Erythroblast (primary cell): ENCODE measurements at regions not wholly inside any gene's neighbourhood (a gene's known extent, or its start where the extent isn't known, plus 50 kb on each side); places are given as distances from the start of the nearest gene placed in this dataset.
A peak's percentile ranks its signal among the peaks of the same experiment; 100 is the strongest.

Experiments used
- DNase-seq, 2 experiments: peaks; one replicate each; lab custom pipeline; 2025; lab: John Stamatoyannopoulos, UW
- GATA1 ChIP-seq: IDR thresholded peaks from 2 replicates; pipeline ENCODE4 v1.6.1; 2011; ENCODE audit warnings: low read depth, mild to moderate bottlenecking, control low read depth, low read length, moderate library complexity
- POLR2A ChIP-seq: IDR thresholded peaks from 2 replicates; pipeline ENCODE4 v1.6.1; 2011; ENCODE audit warnings: mild to moderate bottlenecking, low read length

DNA sequence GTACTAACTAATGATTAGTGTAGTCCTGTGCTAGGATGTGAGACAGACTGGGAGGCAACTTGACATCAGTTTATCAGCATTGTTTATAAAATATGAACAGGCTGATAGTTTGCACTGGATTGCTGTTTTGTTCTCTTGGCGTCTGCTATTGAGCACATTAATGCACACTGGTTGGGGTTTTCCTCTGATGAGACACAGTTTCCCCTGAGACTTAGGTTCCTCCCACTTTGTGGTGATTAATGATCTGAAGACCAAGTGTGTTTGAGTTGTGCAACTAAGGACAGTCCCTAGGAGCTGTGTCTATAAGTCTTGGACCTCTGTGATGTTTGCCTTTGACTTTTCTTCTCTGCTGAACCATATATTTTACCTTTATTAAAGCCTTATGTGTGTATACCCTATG lies 1015.4 kb downstream of the AMY1C start:
- no peak for DNase-seq
- TF ChIP-seq POLR2A (no peak), GATA1 (no peak)

- no peak for TF ChIP-seq POLR2A
- TF ChIP-seq GATA1: no peak
Measured at GRCh38 chr1:104768466-104768865, 1018.8 kb downstream of the AMY1C start.

GRCh38 chr1:104780470-104781078 lies 1030.9 kb downstream of the AMY1C start:
- TF ChIP-seq POLR2A (no peak), GATA1 (no peak)
- DNase-seq: peak; percentile 14 to 53

More at GRCh38 chr1:104768466-104768865, 1018.8 kb downstream of the AMY1C start:
- no peak for DNase-seq

DNA sequence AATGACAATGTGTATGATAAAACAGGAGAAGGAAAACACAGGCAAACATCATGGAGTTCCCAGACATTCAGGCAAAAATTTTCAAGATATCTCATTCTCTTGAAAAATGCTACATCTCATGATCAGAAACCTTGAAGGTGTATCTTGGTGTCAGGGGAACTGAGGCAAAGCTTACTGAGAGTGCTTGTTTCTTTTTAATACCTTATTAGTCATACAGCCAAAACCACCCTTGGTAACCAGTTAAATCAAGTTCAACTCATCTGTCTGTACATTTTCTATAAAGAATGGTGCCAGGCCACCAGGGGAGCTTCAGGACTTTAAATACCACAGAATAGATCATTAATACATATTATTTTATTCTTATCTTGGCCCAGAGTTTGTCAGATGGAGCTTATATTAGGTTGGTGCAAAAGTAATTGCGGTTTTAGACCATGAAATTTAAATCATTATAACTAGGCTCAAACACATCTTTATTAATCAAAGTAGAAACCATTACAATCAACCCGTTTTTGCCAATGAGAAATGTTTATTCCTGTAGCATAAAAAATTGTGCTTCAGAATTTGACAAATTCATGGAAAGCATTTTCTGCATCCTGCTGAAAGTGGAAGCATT lies 1036.0 kb downstream of the AMY1C start:
- no peak for DNase-seq
- TF ChIP-seq POLR2A: no peak
- no peak for TF ChIP-seq GATA1

DNA sequence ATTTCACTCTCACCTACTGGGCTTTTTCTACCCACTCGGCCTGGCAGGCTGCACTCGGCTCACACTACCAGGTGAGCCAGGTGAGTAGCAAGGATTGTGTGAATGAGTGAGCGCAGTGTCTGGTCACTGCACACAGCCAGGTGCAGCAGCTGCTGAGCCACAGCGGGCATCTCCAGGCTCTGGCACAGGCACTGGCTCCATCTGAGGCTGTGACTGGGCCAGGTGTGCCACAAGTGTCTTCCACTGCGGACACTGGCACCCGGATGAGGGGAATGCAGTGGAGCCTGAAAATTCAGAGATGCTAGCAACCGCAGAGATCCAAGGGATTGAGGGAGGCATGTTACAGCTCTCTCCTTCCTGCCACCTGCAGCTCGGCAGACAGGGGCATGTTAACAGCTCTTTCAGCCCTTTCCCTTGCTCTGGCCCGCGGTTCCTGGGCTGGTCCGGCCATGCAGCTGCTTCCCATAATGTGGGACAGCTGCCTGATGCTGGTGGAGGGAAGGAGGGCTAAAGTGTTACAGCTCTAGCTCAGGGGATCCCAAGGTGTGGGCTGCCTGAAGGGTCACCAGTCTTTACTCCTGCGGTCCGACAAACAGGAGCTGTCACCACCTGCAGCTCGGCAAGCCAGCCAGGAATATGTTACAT lies 1038.3 kb downstream of the AMY1C start:
- TF ChIP-seq POLR2A (no peak), GATA1 (no peak)
- DNase-seq: no peak

DNA sequence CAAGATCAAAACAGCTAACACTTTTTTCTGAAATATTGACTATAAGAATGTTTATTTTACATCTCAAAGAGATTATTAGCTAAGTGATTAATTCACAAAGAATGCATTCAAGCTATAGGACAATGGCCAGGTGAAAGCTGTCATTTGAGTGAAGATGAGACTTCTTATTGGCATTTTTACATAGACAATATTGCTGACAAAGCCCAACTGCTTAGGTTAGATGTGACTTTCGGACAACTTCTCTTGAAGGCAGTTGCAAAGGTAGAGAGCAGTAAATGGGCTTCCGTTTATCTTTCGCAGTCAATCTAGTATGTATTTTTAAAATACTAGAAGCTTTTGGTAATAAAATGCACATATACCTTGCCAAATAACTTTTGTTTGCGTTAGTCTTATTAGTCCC lies 1041.3 kb downstream of the AMY1C start:
- no peak for DNase-seq
- no peak for TF ChIP-seq GATA1
- no peak for TF ChIP-seq POLR2A

DNA sequence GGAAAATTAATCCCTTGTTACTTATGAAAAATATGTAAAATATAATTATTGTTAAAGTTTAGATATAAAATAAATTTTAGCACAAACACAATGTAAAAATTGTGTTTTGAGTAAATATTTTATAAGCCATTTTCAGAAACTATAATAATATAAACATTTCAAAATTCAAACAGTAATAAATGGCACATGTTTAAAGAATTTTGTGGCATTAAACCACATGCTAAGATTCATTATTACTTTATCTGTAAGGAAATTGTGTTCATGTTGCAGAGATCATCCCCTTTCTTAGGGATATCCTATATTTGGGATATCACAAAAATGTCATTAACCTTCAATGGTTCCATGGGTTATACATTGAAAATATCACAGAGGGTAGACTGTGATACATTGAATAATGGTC lies 1044.3 kb downstream of the AMY1C start:
- TF ChIP-seq POLR2A (no peak), GATA1 (no peak)
- no peak for DNase-seq

DNA sequence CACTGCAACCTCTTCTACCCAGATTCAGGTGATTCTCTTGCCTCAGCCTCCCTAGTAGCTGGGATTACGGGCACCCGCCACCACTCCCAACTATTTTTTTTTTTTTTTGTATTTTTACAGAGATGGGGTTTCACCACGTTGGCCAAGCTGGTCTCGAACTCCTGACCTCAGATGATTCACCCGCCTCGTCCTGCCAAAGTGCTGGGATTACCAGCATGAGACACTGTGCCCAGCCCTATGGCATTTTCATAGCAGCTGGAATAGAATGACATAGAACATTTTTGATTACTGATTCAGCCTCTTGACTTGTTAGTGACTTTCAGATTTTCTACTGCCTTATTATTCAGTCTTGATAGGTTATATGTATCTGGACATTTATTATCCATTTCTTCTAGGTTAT lies 1046.2 kb downstream of the AMY1C start:
- TF ChIP-seq POLR2A (no peak), GATA1 (no peak)
- DNase-seq: no peak

GRCh38 chr1:104797982-104798381 lies 1048.3 kb downstream of the AMY1C start:
- no peak for TF ChIP-seq POLR2A
- TF ChIP-seq GATA1: no peak
- no peak for DNase-seq

DNA sequence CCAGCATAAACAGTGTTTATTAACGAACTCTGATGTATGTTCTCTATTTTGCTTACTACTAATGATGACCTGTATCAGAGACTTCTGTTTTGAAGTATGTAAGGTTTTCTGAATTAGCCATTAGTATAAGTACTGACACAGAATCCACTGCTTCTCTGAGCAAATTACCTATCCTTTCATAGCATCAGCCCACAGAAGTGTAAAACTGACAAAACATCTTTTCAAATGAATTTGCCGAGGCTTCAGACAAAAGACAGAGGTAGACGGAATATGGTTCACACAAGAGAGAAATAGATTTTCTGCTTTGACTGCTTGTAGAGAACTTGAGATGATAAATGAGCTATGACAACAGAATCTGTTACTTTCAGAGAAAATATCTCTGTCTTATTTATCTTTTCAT lies 1051.6 kb downstream of the AMY1C start:
- no peak for DNase-seq
- TF ChIP-seq POLR2A (no peak), GATA1 (no peak)

- DNase-seq: no peak
- no peak for TF ChIP-seq POLR2A
- no peak for TF ChIP-seq GATA1
Measured at GRCh38 chr1:104804147-104804546, 1054.4 kb downstream of the AMY1C start.

DNA sequence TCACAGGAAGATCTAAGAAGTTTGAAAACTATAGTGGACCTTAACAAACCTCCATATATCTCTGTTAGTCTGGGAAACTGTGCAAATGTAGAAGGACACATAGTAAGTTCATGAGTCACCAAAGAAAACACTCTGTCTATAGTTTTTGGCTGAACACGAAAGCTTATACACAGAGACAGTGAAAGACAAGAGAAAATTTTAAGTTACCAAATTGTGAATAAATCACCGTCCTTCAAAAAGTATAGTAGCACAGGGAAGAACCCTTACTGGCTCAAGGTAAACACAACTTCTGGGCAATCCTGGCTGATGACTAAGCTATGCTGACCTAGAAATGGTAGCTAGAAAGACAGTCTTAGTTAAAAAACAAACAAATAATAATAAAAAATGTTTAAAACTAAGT lies 1057.9 kb downstream of the AMY1C start:
- DNase-seq: no peak
- TF ChIP-seq GATA1 (no peak), POLR2A (no peak)

DNA sequence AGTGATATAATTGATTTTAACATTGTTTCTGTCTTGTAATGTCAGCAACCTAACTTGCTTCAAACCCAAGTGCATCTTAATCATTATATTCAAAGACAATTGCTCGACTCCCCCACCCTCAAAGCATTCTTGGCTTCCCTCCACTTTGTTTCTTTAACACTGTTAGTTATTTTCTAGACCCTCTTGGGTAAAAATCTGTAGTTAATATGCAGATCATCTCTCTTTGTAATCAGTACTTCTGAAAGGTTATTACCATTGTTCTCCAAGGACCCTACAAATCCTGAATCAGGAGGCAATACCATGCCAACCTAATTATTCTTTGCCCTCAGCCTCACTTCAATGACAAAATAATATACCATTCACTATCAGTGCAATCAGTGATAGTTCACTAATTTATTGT lies 1075.7 kb downstream of the AMY1C start:
- TF ChIP-seq GATA1: no peak
- TF ChIP-seq POLR2A: no peak
- DNase-seq: no peak

GRCh38 chr1:104830534-104830933 lies 1080.8 kb downstream of the AMY1C start:
- TF ChIP-seq POLR2A: no peak
- TF ChIP-seq GATA1: no peak
- no peak for DNase-seq

GRCh38 chr1:104852151-104852550 lies 1102.5 kb downstream of the AMY1C start:
- TF ChIP-seq POLR2A (no peak), GATA1 (no peak)
- no peak for DNase-seq
